ENCODE measurements at regions not wholly inside any gene's neighbourhood (a gene's known extent, or its start where the extent isn't known, plus 50 kb on each side); places are given as distances from the start of the nearest gene placed in this dataset.

GRCh38 chr3:99532246-99532645 is 106.1 kb upstream of the COL8A1 start:
- H3K9me3 ChIP-seq (ENCODE audit: insufficient read depth, low read length): no peaks in the 10 kb centered on the region
- H2AFZ ChIP-seq (ENCODE audit: low read depth, low read length, severe bottlenecking): no peak overlapping the region

GRCh38 chr3:99529265-99529664 is 109.1 kb upstream of the COL8A1 start:
- no peaks in the 10 kb centered on the region for H3K79me2 ChIP-seq (ENCODE audit: insufficient read depth, low read length)
- no peak overlapping the region for H3K27ac ChIP-seq (ENCODE audit: low read depth, low read length)
- H2AFZ ChIP-seq (ENCODE audit: low read depth, low read length, severe bottlenecking): no peak overlapping the region
- H3K9ac ChIP-seq (ENCODE audit: low read length): no peak overlapping the region
- H4K20me1 ChIP-seq (ENCODE audit: low read depth, low read length): no peaks in the 10 kb centered on the region
- no peaks in the 10 kb centered on the region for H3K36me3 ChIP-seq (ENCODE audit: low read length)
- H3K4me2 ChIP-seq (ENCODE audit: low read depth, low read length, poor library complexity, severe bottlenecking): no peak overlapping the region
- H3K27me3 ChIP-seq (ENCODE audit: low read length): no peaks in the 10 kb centered on the region
- no peaks in the 10 kb centered on the region for H3F3A ChIP-seq (ENCODE audit: insufficient read depth)
- TF ChIP-seq EZH2phosphoT487 (conservative IDR thresholded peaks at IDR 0.05; ENCODE audit: low read length) (no peak), CTCF (IDR thresholded peaks at IDR 0.05; ENCODE audit: insufficient read depth, low read length, poor library complexity, severe bottlenecking) (no peak)
- H3K9me2 ChIP-seq (replicated peaks; ENCODE audit: insufficient read depth, low read length): no peaks in the 10 kb centered on the region
- no peak overlapping the region for H3K4me3 ChIP-seq (ENCODE audit: insufficient read depth, low read length, poor library complexity, severe bottlenecking)
- no peaks in the 10 kb centered on the region for H3K9me3 ChIP-seq (ENCODE audit: insufficient read depth, low read length)

More at GRCh38 chr3:99532246-99532645, 106.1 kb upstream of the COL8A1 start:
- Histone ChIP-seq H3K79me2 (ENCODE audit: insufficient read depth, low read length) (no peaks in the 10 kb centered on the region), H3F3A (ENCODE audit: insufficient read depth) (no peaks in the 10 kb centered on the region), H3K9me2 (replicated peaks; ENCODE audit: insufficient read depth, low read length) (no peaks in the 10 kb centered on the region), H3K4me3 (ENCODE audit: insufficient read depth, low read length, poor library complexity, severe bottlenecking) (no peak overlapping the region), H3K9ac (ENCODE audit: low read length) (no peak overlapping the region), H3K4me2 (ENCODE audit: low read depth, low read length, poor library complexity, severe bottlenecking) (no peak overlapping the region), H3K27me3 (ENCODE audit: low read length) (no peaks in the 10 kb centered on the region), H4K20me1 (ENCODE audit: low read depth, low read length) (no peaks in the 10 kb centered on the region), H3K27ac (ENCODE audit: low read depth, low read length) (no peak overlapping the region), H3K36me3 (ENCODE audit: low read length) (no peaks in the 10 kb centered on the region)
- peak; percentile 40 for TF ChIP-seq CTCF (IDR thresholded peaks at IDR 0.05; ENCODE audit: insufficient read depth, low read length, poor library complexity, severe bottlenecking)
- no peak for TF ChIP-seq EZH2phosphoT487 (conservative IDR thresholded peaks at IDR 0.05; ENCODE audit: low read length)

- Histone ChIP-seq H4K20me1 (ENCODE audit: low read depth, low read length) (no peaks in the 10 kb centered on the region), H3K4me2 (ENCODE audit: low read depth, low read length, poor library complexity, severe bottlenecking) (no peak overlapping the region), H3K27ac (ENCODE audit: low read depth, low read length) (no peak overlapping the region), H3K9me2 (replicated peaks; ENCODE audit: insufficient read depth, low read length) (no peaks in the 10 kb centered on the region; the same call in 1 of the 2 replicates), H3K9me3 (ENCODE audit: insufficient read depth, low read length) (no peaks in the 10 kb centered on the region), H3K9ac (ENCODE audit: low read length) (no peak overlapping the region), H2AFZ (ENCODE audit: low read depth, low read length, severe bottlenecking) (no peak overlapping the region), H3K36me3 (ENCODE audit: low read length) (no peaks in the 10 kb centered on the region), H3K4me3 (ENCODE audit: insufficient read depth, low read length, poor library complexity, severe bottlenecking) (no peak overlapping the region), H3K79me2 (ENCODE audit: insufficient read depth, low read length) (no peaks in the 10 kb centered on the region), H3F3A (ENCODE audit: insufficient read depth) (no peaks in the 10 kb centered on the region), H3K27me3 (ENCODE audit: low read length) (no peaks in the 10 kb centered on the region)
- no peak for TF ChIP-seq EZH2phosphoT487 (conservative IDR thresholded peaks at IDR 0.05; ENCODE audit: low read length)
- TF ChIP-seq CTCF (IDR thresholded peaks at IDR 0.05; ENCODE audit: insufficient read depth, low read length, poor library complexity, severe bottlenecking): no peak
These were observed 111.5 kb upstream of the COL8A1 start for GRCh38 chr3:99526921-99527320.

Data from SU-DHL-6 (cell line).